T-helper 22 cell (primary cell): ENCODE measurements at regions not wholly inside any gene's neighbourhood (a gene's known extent, or its start where the extent isn't known, plus 50 kb on each side); places are given as distances from the start of the nearest gene placed in this dataset.

Source experiments
- DNase-seq: peaks from one replicate; pipeline ENCODE4 v3.0.0-alpha.2; 2020; ENCODE audit warnings: low read depth

DNA sequence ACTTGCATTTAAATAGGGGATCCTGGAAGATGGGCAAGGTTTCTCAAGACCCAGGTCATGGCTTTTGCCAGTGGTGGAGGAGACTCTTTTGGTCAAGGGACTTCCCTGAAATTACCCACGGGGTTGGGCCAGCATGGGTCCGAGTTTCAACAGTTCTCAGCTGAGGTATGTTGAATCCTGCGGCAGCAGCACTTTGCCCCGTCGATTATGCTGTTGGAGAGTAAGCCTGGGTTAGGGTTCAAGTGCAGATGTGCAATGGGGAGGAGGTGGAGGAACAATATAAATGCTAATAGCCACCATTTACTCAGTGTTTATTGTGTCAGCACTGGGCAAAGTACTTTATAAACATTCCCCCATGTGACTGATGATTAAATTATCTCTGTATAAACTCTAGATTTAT is 96.0 kb upstream of the GATA6 start:
- no peak for DNase-seq

DNA sequence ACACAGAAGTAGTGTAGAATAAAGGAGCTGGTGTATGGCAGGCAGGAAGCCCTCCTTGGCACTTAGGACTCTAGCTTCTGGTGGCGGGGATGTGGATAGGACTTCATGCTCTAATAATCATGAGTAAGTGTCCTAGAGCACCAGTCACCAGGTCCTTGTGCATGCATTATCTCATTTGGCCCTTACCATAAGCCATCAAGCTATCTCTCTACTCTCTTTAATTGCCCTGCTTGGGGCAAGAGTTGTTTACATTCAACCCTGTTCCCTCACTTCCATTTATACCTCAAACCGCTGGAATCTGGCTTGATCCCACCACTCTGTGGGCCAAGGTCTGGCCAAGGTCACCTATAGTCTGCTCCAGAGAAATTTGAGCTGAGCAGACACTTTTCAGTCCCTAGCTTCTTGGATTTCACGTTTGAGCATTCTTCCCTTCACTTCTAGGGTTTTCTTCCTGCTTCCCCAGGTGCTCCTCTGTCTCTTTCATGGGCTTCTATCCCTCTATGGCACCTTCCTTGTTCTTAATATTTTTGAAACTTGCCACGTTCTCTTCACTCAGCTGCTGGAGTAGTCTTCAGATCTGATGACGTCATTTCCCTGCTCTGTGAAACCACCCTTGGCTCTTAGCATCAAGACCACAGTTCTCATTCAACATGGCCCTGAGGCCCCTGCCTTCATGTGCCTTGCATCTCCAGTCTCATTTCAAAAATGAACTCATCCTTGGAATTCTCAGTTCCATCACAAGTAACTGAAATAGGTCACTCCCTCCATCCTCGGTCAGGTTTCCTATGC is 94.9 kb upstream of the GATA6 start:
- DNase-seq: no peak

DNA sequence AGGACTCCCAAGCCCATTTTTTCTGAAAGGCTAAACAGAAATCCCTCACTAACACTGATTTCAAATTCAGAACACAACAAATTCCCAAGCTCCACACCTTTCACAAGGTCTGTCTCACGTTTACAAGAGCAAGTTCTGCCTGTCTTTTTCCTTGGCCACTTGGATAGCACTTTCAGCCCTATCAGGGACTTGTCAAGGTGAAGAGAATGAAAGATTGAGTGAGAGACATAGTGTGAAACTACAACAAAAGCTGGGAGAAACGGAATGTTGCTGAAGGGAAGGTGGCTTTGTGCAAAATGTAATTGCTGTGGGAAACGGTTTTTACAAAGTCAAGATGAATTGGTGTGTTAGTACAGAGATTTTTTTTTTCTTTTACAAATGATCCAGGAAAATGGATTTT is 89.4 kb upstream of the GATA6 start:
- no peak for DNase-seq

DNA sequence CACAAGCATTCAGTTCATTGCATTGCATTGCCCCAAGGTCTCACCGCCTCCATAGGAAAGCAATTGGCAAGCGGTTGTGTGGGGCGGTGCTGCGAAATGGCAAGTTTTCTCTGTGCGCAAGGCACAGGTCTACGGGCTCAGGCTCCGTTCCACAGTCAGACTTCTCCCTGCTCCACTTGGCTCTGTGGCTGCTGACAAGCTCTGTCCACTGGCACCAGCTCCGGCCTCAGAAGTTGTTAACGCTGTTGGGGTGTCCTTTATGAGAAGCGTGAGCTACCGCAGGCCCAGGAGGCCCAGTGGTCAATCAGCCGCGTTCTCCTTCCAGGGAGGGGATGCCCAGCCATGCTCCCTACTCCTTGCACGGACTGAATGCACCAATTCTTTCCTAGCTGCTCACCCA is 87.0 kb upstream of the GATA6 start:
- no peak for DNase-seq

DNA sequence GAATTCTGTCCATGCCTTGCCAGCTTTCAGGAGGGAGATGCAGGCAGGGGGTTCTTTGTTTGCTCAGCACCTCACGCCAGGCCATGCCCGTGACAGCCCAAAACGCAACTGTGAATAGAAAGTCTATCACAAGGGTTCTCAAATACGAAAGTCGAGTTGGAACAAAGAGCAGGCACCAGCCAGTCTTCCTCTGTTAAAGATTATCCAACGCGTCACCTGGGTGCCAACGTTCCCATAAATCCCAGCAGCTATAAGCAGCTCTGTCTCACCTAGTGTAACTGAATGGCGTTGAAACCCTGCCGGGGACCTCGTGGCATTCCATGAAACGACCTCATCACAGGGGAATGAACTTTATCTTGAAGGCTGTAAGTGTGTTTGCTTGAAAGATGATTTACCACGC is 84.8 kb upstream of the GATA6 start:
- no peak for DNase-seq

DNA sequence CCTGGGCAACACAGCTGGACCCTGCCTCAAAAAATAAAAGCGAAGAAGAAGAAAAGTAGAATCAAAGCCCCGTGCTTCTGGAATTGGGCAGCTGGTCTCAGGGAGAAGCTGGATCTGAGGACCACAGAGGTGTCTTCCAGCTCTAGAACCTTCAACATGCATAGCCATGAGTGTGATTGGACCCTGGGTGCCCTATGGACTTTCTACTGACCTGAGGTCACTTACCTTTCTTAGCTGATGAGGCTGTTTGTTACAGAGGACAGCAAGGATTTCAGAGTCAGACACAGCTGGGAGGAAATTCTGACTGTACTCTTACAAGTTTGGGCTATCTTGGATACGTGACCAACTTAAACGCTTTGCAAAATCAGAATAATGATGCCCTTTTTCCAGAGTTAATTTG is 82.4 kb upstream of the GATA6 start:
- DNase-seq: no peak

DNA sequence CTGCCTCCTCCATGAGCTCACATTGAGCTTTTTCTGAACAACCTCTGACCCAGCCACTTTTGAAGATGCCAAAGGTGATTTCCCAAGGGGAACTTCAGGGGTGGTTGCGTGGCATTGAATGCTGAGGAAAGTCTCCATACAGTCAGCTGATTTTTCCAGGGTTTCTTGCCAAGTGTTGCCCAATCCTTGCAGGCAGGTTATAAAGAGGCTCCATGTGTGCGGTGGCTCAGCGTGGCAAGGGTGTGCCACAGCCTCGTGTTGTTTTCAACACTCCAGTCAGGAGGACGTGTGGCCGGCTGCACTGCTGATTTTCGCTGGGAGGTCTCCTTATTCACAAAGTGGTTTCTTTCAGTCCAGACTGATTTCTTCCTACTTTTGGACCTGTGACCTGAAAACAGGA is 81.4 kb upstream of the GATA6 start:
- no peak for DNase-seq

DNA sequence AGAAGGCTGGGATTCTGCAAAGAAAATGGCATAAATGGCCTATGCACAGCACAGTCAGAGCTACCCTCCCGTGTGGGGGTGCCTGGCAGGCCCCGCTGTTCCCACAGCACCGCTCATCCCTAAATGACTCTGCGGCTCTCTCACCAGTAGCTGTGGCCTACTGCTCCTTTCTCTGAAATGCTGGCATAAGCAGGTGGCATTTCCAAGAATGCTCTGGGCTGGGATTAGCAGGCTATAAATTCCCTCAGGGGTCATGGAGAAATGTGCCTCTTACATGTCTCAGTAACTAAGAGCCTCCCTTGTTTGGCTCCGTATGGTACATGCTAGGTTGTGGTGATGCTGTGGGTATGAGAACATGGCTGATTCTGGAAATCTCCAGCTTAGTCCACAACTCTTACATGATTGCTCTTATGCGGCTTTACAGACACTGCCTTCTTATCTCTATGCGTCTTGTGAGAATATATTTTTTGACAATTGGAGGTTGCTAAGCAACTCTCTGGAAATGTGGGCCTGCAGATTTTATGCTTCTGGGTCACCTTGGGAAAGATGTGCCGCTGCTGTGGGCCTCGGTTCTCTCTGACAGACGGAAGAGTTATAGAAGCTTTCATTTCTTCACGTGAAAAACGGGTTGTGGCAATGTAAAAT is 80.3 kb upstream of the GATA6 start:
- DNase-seq: no peak

DNA sequence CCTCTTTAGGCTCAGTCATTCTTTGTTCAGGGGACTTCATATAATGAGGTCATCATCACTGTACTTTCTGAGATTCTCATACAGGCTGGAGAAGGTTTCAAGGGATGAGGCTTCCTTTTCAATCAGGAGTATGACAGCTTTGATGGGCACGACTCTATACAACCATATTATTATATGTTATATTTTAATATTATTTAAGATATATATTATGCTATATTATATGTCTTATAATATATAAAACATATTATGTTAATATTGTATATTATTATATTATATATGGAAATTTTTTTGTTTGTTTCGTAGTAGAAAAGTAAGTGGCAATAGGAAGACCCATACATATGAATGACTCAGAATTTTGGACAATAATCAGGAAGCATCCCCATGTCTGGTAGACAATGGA is 78.0 kb upstream of the GATA6 start:
- DNase-seq: no peak

DNA sequence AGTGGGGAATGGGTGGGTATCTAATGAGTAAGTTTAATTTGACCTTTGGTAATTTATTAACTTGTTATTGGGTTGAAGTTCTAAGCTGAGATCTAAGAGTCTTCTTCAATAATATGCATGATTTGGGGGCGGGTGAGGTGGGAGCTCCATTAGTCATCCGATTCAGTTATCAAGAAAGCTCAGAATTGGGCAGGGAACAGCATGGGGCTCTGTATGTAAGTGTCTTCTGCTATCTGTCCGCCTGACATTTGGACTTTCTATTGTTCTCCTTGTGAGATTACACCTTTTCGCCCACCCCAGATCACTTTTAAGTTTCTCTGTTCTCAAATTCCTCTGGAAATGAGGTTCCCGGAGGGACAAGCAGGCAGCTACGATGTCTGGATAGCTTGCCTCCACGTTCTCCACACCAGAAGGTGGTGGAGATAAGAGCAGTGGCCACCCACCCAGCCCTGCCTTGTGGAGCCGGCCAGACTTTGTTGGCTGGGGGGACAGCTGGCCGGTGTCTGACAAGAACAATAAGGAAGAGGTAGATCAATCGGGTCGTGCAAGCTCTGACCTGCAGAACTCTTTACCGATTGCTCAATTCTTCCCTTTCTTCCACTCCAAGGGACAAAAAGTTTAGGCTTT is 75.5 kb upstream of the GATA6 start:
- no peak for DNase-seq

DNA sequence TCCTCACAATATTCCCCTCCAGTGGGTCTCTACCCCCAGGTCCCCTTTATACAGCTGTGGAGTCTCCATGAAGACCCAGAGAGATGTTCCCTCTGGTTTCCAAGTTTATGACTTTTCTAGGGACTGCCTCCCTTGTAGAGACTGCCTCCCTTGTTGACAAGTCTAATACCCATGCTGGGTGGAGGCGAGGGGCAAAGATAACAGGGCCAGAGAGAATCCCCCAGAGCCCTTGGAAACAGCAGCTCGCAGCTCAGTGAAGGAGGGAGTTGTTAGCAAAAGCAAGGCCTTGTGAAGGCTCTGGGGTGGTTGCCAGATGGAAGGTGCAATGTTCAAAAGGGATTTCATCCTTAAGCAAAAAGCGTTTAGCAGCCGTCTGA is 75.0 kb upstream of the GATA6 start:
- no peak for DNase-seq

DNA sequence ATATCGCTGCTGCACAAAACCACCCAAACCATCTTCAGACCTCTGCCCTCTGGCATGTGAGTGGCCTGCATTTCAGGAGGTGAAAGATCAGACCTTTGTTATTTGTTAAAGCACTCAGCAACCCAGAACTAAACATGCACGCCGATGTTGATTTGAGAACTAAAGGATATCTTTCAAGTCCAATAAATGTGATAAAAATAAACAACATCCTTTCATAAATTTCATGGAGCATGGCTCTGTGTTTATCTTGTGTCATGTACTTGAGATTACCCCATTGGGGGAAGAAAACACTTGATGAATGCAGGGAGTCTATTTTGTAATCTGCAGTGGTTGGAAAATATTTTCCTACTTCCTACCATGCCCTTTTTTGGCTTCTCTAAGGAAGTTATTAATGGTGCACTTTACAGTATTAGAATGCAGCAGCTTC is 70.8 kb upstream of the GATA6 start:
- DNase-seq: no peak

DNA sequence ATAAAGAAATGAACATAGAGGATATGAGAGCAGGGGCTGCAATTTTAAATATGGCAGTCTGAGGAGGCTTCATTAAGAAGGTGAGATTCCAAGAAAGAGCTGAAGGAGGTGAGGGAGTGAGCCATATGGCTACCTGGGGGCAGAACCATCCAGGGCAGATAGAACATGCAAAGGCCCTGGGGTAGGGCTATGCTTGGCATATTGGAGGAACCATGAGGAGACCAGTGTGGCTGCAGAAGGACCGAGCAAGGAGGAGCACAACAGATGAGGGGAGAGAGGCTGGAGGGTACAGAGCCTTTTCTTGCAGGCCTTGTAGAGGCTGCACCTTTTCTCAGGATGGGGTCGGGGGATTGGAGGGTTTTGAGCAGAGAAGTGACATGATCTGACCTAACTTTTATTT is 69.5 kb upstream of the GATA6 start:
- no peak for DNase-seq

DNA sequence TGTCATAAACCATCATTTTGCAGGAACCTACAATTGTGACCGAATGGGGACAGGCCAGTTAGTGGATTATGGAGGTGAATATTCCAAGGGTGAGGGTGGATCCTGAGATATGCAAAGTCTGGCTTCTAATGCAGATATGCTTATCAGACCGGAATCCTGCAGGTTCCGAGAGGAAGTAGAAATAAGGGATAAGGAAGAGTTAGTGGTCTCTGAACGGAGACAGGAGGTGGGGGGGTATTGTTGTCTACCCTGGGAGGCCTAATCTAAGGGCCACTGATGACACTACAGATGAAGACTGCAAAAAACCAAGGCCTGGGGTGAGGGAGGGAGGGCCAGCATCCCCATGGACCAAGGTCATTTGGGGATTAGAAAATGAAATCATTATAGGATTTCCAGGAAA is 67.7 kb upstream of the GATA6 start:
- DNase-seq: no peak

DNA sequence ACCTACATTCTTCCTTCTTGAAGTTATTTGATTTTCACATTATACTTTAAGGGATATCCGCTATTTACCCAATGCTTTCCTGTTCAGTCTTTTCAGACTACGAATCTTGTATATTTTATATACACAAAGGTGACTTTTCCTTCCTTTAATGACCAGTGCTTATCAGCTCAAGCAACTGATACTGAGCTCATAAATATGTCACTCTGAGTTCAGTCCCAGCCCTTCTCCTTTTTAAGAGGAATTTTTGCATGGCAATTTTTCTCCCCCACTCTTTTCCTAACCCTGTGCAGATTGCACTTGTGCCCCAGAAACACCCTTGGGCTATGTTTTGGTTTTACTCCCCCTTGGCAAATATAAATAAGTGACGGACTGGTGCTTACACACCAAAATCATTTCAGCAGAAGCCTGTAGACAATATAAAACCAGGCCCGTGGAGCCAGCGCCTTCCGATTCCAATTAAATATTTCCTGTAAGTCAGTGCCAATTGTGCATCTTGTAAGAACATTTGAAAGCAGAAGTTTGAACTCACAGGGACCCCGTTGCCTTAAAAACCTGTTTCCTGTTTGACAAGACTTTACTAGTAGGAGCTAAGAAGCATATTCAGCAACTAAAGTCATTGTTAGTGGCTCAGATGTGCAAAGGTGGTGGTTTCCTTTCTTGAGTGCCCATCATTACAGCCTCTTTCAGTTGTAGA is 66.3 kb upstream of the GATA6 start:
- no peak for DNase-seq

DNA sequence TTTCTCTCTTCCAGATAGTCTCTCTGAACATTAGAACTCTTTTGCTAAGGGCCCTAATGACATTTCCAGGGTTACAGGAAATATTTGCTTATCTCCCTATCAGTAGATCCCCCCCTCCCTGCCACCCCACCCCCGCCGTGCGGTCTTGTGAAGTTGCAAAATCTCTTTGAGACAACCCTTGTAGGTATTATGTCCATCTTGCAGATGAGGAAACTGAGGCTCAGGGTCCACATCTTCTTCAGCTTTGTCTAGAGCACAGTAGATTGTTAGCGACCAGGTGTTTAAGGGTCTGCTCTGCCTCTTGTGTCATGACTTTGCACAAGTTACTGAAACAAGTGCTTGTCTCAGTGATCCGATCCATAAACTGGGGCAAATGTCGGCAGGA is 65.8 kb upstream of the GATA6 start:
- DNase-seq: no peak

DNA sequence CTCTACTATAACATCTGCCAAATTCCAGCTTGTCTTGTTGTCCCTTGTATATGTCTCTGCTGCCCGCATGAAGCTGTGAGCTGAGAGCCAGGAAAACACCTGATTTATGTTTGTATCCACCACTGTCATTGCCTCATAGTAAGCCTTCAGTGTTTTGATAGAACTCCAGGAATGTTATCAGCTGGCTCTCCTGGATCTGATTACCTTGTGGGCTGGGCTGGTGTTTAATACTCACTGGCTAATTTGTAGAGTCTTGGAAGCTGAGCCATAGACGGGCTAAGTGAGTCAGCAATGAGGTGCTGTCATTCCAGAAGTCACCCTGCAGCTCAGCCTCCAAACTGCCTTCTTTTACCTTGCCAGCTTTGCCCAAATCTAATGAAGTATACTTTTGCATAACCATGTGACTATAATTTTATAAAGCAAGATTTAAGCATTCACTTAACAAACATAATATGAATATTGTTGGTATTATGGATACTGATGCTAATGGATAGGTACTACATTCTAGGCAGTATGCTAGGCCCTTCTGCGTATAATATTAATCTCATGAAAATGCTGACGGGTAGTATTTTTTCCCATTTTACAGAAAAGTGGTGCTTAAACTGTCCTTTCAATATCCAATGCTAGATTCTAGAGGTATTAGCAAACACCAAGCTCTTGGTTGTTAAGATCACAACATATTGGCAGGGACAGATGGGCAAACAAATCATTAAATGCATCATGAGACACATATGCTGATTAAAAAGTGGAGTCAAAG is 62.7 kb upstream of the GATA6 start:
- no peak for DNase-seq

DNA sequence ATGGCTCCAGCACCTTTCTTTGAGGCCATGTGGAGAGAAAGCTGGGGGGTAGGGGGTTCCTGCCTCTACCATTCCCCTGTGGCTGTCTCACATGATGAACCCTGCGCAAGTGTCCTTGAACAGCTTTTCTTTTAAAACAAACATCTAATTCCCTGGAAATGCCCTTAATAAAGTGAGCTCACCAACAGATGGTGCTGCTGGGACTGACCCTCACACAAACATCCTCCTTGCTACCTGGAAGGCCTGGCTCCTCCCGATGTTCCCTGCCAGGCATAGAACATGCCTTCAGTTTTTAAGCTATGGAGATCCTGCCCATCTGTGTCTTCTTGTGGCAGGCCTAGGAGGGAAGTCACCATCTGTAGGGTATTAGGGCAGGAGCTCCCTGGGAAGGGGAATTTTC is 60.7 kb upstream of the GATA6 start:
- DNase-seq: no peak

DNA sequence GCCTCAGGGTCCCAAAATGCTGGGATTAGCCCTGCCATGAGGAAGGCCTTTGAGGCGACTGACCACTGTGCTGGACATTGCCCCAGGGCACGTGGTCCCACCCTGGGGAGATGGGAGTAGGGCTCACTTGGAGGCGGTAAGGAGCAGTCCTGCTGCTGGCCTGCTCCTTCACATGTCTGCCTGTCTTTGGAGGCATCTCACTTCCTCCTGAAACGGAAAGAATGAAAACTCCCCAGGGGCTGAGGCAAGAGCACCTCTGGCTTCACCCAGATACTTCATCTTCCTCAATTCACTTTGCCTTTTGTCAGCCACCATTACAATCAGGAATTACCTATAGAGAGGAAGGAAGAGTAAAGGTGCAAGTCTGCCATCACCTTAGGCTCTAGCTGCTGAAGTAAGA is 59.9 kb upstream of the GATA6 start:
- DNase-seq: no peak

DNA sequence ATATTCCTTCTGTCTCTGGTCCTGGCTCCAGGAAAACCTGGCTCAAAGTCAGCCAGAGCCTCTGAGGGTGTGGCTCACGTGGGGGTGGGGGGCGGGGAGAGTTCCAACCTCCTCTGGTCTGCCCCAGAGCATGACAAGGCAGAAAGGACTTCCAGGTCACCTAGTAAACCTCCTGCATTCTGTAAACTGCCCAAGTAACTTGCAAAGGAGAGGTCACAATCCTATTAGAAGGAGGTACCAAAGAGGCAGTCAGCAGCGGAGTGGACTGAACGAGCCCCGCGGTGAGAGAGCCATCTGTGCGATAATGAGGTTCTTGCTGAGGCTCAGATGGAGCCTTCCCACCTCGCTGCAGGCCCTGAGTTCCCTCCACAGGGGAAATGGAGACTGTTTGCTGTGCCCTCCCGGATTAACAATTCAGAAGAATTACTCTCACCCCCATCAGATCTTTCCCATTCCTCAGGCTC is 58.9 kb upstream of the GATA6 start:
- no peak for DNase-seq

DNA sequence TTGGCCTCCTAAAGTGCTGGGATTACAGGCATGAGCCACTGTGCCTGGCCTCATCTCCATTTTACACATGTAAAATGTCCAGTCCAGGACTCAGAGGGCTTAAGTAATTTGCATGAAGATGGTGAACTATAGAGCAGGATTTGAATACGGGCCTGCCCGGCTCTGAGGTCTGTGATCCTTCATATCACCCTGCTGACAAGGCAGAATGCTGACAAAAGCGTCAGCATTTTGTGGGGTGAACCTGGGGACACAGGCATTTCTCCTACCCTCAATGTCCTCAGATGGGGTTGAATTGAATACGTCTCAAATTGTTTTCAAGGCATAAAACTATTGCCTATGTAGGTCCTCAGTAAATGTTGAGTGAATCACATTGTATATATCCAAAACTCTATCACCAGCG is 57.2 kb upstream of the GATA6 start:
- no peak for DNase-seq

DNA sequence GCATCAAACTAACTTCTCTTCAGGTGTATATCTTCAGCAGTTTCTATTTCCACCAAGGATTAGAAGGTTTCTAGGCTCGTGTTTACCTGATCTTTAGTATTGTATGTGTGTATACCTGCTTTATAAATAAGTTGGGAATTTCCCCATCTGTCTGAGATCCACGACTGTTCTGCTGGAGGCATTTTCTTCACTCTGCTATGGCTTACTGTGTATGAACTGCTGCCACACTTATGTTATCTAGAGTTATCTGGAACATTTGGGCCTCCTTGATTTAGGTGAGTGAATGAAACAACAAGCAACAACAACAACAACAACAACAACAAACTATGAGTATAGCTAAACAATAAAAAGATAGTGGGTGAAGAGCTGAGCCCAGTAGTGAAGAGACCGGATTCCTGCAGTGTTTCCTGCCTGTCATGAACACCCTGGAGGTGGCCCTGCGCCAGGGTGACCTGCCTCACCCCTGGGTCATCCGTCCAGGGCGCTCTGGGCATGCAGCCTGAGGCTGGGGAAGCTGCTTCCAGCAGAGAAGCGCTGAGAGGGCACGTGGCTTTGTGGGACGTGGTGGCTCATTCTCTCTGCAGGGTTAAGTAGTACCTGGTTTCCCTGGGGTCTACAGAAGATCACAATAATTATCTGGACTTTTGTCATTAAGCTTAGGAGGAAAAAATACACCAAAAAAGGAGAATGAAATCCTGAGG is 56.1 kb upstream of the GATA6 start:
- DNase-seq: no peak
